PFSK-1 (cell line): ENCODE measurements at regions not wholly inside any gene's neighbourhood (a gene's known extent, or its start where the extent isn't known, plus 50 kb on each side); places are given as distances from the start of the nearest gene placed in this dataset.

Experiments used
- POLR2AphosphoS5 ChIP-seq: IDR thresholded peaks from 2 replicates; pipeline ENCODE4 v1.6.1; 2012; ENCODE audit warnings: low read depth, mild to moderate bottlenecking, control low read depth, low read length, moderate library complexity
- REST ChIP-seq, 2 experiments: IDR thresholded peaks; 2 replicates each; pipeline versions ENCODE4 v1.6.1 to v1.8.0; 2011 to 2012; ENCODE audit warnings: low read depth in 2 of 2, low read length in 2 of 2, control low read depth in 1 of 2, inconsistent platforms in 1 of 2, mild to moderate bottlenecking in 1 of 2, moderate library complexity in 1 of 2; ENCODE audit not compliant: insufficient read depth in 1 of 2
- TAF1 ChIP-seq: IDR thresholded peaks from 2 replicates; pipeline ENCODE4 v1.6.1; 2012; ENCODE audit warnings: low read length, control low read depth, borderline replicate concordance; ENCODE audit not compliant: insufficient read depth

- TF ChIP-seq TAF1 (no peak), REST (IDR thresholded peaks at IDR 0.05; ENCODE audit: insufficient read depth in 1 of 2, low read depth in 2 of 2, low read length in 2 of 2) (no peak), POLR2AphosphoS5 (no peak)
These were observed 191.8 kb upstream of the NECTIN1 start for GRCh38 chr11:119920666-119921387.
